ENCODE measurements at regions not wholly inside any gene's neighbourhood (a gene's known extent, or its start where the extent isn't known, plus 50 kb on each side); places are given as distances from the start of the nearest gene placed in this dataset.
"Not testable (repeated sequence)": the region's sequence is repeated elsewhere in the genome, so short reads cannot be mapped to it uniquely, and the experiment has no call there.

DNA sequence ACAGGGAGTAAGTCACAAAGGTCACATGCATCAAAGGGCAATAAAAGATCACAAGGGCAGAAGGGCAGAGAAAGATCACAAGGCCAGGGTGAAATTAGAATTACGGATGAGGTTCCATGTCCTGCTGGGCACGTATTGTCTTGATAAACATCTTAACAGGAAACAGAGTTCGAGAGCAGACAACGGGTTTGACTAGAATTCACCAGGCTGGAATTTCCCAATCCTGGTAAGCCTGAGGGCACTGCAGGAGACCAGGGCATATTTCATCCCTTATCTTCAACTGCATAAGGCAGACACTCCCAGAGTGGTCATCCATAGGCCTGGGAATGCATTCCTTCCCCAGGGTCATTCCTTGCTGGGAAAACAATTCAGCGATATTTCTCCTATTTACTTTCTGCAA, 1652.9 kb upstream of the PCDH10 start:
- H3K36me3 ChIP-seq (ENCODE audit: control insufficient read depth in 2 of 2, insufficient read depth in 1 of 2, low read length in 2 of 2); CTCF ChIA-PET; POLR2A ChIA-PET; H3K4me3 ChIP-seq (ENCODE audit: low read depth, low read length); H3K4me1 ChIP-seq (ENCODE audit: control insufficient read depth, insufficient read depth, low read length); H3K27ac ChIP-seq (ENCODE audit: extremely low read depth, low read depth, low read length); H3K9me3 ChIP-seq (ENCODE audit: control insufficient read depth, insufficient read depth, low read depth, low read length): not testable (repeated sequence)
- peak; percentile 30 for TF ChIP-seq SETDB1 (IDR thresholded peaks at IDR 0.05; ENCODE audit: insufficient read length, low read length)

DNA sequence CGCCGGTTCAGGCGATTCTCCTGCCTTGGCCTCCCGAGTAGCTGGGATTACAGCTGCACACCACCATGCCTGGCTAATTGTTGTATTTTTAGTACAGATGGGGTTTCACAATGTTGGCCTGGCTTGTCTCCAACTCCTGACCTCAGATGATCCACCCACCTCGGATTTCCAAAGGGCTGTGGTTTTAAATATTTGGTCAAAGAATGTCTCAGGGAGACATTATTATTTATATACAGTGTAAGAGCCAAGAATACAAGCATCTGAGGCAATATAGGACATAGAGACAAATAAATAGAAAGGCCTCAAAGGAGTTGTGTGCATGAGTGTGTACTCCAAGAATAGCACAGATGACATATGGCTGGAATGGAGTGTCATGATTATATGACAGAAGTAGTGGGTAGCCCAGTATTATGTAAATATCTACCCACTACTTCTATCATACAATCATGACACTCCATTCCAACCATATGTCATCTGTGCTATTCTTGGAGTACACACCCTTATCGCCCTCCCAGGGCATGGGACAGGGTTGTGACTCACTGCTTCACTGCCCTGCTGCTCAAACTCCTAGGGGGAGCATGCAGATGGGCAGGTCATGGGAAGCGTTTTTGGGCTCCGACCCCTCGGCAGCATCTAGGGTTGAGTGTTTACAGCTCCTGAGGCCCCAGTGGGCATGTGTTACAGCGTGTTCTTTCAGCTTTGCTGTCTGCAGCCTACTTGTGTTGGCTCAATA, 1649.8 kb upstream of the PCDH10 start:
- Histone ChIP-seq H3K27ac (ENCODE audit: extremely low read depth, low read depth, low read length) (no peak overlapping the region), H3K36me3 (ENCODE audit: control insufficient read depth in 2 of 2, insufficient read depth in 1 of 2, low read length in 2 of 2) (no peaks in the 10 kb centered on the region), H3K4me1 (ENCODE audit: control insufficient read depth, insufficient read depth, low read length) (no peaks in the 10 kb centered on the region), H3K9me3 (ENCODE audit: control insufficient read depth, insufficient read depth, low read depth, low read length) (no peaks in the 10 kb centered on the region), H3K4me3 (ENCODE audit: low read depth, low read length) (no peak overlapping the region)
- POLR2A ChIA-PET, result no interaction called here
- CTCF ChIA-PET, result no interaction called here
- no peak for TF ChIP-seq REPIN1 (tag by site-specific recombination; IDR thresholded peaks at IDR 0.05; ENCODE audit: low read depth)
- no peak for TF ChIP-seq ZNF302 (tag by site-specific recombination; IDR thresholded peaks at IDR 0.05; ENCODE audit: low read depth)
- TF ChIP-seq, protein P1, sequence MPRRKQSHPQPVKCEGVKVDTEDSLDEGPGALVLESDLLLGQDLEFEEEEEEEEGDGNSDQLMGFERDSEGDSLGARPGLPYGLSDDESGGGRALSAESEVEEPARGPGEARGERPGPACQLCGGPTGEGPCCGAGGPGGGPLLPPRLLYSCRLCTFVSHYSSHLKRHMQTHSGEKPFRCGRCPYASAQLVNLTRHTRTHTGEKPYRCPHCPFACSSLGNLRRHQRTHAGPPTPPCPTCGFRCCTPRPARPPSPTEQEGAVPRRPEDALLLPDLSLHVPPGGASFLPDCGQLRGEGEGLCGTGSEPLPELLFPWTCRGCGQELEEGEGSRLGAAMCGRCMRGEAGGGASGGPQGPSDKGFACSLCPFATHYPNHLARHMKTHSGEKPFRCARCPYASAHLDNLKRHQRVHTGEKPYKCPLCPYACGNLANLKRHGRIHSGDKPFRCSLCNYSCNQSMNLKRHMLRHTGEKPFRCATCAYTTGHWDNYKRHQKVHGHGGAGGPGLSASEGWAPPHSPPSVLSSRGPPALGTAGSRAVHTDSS (tag by site-specific recombination; IDR thresholded peaks at IDR 0.05), result no peak

DNA sequence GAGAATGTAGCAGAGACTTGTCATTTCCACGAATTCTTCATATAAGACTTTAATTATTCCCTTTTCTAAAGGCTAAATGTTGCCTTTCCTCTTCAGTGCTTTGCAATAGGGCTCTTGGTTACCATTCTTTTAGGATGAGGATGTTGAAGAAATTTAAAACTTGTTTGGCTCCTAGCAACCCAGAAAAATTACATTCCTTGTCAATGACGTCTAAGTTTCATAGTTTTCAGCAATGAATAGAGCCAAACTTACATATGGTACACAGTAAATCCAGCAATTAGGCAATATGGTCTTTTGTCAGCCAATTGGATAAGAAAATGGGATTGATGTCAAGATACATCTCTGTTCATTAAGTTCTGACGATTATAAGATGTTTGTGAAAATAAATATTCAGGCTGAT, 1639.6 kb upstream of the PCDH10 start:
- no peak overlapping the region for H3K27ac ChIP-seq (ENCODE audit: extremely low read depth, low read depth, low read length)
- TF ChIP-seq, protein P1 (tag by site-specific recombination; IDR thresholded peaks at IDR 0.05), result no peak
- no peak for TF ChIP-seq ZNF335 (tag by site-specific recombination; conservative IDR thresholded peaks at IDR 0.05)
- no peak for TF ChIP-seq ZNF701 (tag by site-specific recombination; IDR thresholded peaks at IDR 0.05)
- no peak for TF ChIP-seq ZNF37A (tag by site-specific recombination; IDR thresholded peaks at IDR 0.05)
- TF ChIP-seq ZNF175 (tag by site-specific recombination; IDR thresholded peaks at IDR 0.05), result no peak
- TF ChIP-seq, protein P2, sequence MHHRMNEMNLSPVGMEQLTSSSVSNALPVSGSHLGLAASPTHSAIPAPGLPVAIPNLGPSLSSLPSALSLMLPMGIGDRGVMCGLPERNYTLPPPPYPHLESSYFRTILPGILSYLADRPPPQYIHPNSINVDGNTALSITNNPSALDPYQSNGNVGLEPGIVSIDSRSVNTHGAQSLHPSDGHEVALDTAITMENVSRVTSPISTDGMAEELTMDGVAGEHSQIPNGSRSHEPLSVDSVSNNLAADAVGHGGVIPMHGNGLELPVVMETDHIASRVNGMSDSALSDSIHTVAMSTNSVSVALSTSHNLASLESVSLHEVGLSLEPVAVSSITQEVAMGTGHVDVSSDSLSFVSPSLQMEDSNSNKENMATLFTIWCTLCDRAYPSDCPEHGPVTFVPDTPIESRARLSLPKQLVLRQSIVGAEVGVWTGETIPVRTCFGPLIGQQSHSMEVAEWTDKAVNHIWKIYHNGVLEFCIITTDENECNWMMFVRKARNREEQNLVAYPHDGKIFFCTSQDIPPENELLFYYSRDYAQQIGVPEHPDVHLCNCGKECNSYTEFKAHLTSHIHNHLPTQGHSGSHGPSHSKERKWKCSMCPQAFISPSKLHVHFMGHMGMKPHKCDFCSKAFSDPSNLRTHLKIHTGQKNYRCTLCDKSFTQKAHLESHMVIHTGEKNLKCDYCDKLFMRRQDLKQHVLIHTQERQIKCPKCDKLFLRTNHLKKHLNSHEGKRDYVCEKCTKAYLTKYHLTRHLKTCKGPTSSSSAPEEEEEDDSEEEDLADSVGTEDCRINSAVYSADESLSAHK (tag by site-specific recombination; IDR thresholded peaks at IDR 0.05), result no peak
- TF ChIP-seq, protein P3, sequence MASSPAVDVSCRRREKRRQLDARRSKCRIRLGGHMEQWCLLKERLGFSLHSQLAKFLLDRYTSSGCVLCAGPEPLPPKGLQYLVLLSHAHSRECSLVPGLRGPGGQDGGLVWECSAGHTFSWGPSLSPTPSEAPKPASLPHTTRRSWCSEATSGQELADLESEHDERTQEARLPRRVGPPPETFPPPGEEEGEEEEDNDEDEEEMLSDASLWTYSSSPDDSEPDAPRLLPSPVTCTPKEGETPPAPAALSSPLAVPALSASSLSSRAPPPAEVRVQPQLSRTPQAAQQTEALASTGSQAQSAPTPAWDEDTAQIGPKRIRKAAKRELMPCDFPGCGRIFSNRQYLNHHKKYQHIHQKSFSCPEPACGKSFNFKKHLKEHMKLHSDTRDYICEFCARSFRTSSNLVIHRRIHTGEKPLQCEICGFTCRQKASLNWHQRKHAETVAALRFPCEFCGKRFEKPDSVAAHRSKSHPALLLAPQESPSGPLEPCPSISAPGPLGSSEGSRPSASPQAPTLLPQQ (tag by site-specific recombination; IDR thresholded peaks at IDR 0.05), result no peak
- TF ChIP-seq, protein P4, sequence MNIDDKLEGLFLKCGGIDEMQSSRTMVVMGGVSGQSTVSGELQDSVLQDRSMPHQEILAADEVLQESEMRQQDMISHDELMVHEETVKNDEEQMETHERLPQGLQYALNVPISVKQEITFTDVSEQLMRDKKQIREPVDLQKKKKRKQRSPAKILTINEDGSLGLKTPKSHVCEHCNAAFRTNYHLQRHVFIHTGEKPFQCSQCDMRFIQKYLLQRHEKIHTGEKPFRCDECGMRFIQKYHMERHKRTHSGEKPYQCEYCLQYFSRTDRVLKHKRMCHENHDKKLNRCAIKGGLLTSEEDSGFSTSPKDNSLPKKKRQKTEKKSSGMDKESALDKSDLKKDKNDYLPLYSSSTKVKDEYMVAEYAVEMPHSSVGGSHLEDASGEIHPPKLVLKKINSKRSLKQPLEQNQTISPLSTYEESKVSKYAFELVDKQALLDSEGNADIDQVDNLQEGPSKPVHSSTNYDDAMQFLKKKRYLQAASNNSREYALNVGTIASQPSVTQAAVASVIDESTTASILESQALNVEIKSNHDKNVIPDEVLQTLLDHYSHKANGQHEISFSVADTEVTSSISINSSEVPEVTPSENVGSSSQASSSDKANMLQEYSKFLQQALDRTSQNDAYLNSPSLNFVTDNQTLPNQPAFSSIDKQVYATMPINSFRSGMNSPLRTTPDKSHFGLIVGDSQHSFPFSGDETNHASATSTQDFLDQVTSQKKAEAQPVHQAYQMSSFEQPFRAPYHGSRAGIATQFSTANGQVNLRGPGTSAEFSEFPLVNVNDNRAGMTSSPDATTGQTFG (tag by site-specific recombination; IDR thresholded peaks at IDR 0.05; ENCODE audit: borderline replicate concordance), result no peak
- no peak for TF ChIP-seq ZNF133 (tag by site-specific recombination; IDR thresholded peaks at IDR 0.05)
- TF ChIP-seq ZNF610 (tag by site-specific recombination; IDR thresholded peaks at IDR 0.05; ENCODE audit: borderline replicate concordance), result no peak
- TF ChIP-seq ZNF621 (tag by site-specific recombination; IDR thresholded peaks at IDR 0.05), result no peak
- TF ChIP-seq ZBTB20 (tag by site-specific recombination; IDR thresholded peaks at IDR 0.05), result no peak
- no peak for TF ChIP-seq ZNF174 (tag by site-specific recombination; IDR thresholded peaks at IDR 0.05)
- H3K4me1 ChIP-seq (ENCODE audit: control insufficient read depth, insufficient read depth, low read length), result no peaks in the 10 kb centered on the region
- ChIA-PET CTCF (no interaction called here), POLR2A (no interaction called here)
- no peaks in the 10 kb centered on the region for H3K9me3 ChIP-seq (ENCODE audit: control insufficient read depth, insufficient read depth, low read depth, low read length)
- H3K4me3 ChIP-seq (ENCODE audit: low read depth, low read length), result no peak overlapping the region
- H3K36me3 ChIP-seq (ENCODE audit: control insufficient read depth in 2 of 2, insufficient read depth in 1 of 2, low read length in 2 of 2), result no peaks in the 10 kb centered on the region

Measured in HEK293 (cell line).